ENCODE measurements at regions not wholly inside any gene's neighbourhood (a gene's known extent, or its start where the extent isn't known, plus 50 kb on each side); places are given as distances from the start of the nearest gene placed in this dataset.

DNA sequence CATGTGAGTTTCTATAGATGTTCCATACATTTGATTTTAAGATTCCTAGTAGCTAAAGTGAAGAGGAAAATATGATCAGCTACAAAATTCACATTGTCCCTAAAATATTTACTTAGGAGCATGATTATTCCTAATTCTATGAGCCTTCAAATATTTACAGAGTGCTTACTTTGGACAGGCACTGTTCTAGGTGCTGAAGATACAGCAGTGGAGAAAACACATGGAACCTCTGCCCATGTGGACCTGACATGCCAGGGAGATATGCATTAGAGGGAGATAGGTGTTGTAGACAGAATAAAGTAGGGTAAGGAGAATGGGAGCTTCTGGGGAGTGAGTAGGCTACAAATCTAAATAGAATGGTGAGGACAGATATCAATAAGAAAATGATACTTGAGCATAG, 62.6 kb upstream of the TACR1 start:
- H3K9me3 Mint-ChIP-seq (ENCODE audit: low read depth): peaks cover 28% of the 10 kb centered on the region

GRCh38 chr2:75260946-75261345, 61.6 kb upstream of the TACR1 start:
- peaks cover 28% of the 10 kb centered on the region for H3K9me3 Mint-ChIP-seq (ENCODE audit: low read depth)
- no peak overlapping the region for H3K27ac Mint-ChIP-seq (ENCODE audit: unreplicated experiment)
- TF ChIP-seq CTCF (IDR thresholded peaks at IDR 0.05): no peak
- H3K27me3 Mint-ChIP-seq (ENCODE audit: low read depth): peaks cover 9% of the 10 kb centered on the region
- no peaks in the 10 kb centered on the region for H3K4me1 Mint-ChIP-seq (ENCODE audit: low read depth)
- DNase-seq (ENCODE audit: low spot score): no peak
- H3K36me3 Mint-ChIP-seq (ENCODE audit: low read depth): peaks cover 4% of the 10 kb centered on the region
- H3K4me3 Mint-ChIP-seq (ENCODE audit: unreplicated experiment): no peak overlapping the region

More for the DNA sequence above, 62.6 kb upstream of the TACR1 start:
- Mint-ChIP-seq H3K4me3 (ENCODE audit: unreplicated experiment) (no peak overlapping the region), H3K27ac (ENCODE audit: unreplicated experiment) (no peak overlapping the region), H3K36me3 (ENCODE audit: low read depth) (peaks cover 4% of the 10 kb centered on the region), H3K4me1 (ENCODE audit: low read depth) (no peaks in the 10 kb centered on the region), H3K27me3 (ENCODE audit: low read depth) (peaks cover 9% of the 10 kb centered on the region)
- DNase-seq (ENCODE audit: low spot score): no peak
- TF ChIP-seq CTCF (IDR thresholded peaks at IDR 0.05): no peak

- no peak for TF ChIP-seq CTCF (IDR thresholded peaks at IDR 0.05)
- H3K9me3 Mint-ChIP-seq (ENCODE audit: low read depth): peaks cover 21% of the 10 kb centered on the region
- no peak overlapping the region for H3K4me3 Mint-ChIP-seq (ENCODE audit: unreplicated experiment)
- peaks cover 4% of the 10 kb centered on the region for H3K36me3 Mint-ChIP-seq (ENCODE audit: low read depth)
- no peak overlapping the region for H3K27ac Mint-ChIP-seq (ENCODE audit: unreplicated experiment)
- no peak for DNase-seq (ENCODE audit: low spot score)
- H3K4me1 Mint-ChIP-seq (ENCODE audit: low read depth): no peaks in the 10 kb centered on the region
- H3K27me3 Mint-ChIP-seq (ENCODE audit: low read depth): peaks cover 9% of the 10 kb centered on the region
Measured at GRCh38 chr2:75258620-75259019, 59.3 kb upstream of the TACR1 start.

GRCh38 chr2:75256485-75256884, 57.2 kb upstream of the TACR1 start:
- Mint-ChIP-seq H3K27me3 (ENCODE audit: low read depth) (no peaks in the 10 kb centered on the region), H3K27ac (ENCODE audit: unreplicated experiment) (no peak overlapping the region), H3K9me3 (ENCODE audit: low read depth) (peaks cover 21% of the 10 kb centered on the region), H3K4me1 (ENCODE audit: low read depth) (no peaks in the 10 kb centered on the region), H3K4me3 (ENCODE audit: unreplicated experiment) (no peak overlapping the region), H3K36me3 (ENCODE audit: low read depth) (peaks cover 4% of the 10 kb centered on the region)
- DNase-seq (ENCODE audit: low spot score): no peak
- no peak for TF ChIP-seq CTCF (IDR thresholded peaks at IDR 0.05)

DNA sequence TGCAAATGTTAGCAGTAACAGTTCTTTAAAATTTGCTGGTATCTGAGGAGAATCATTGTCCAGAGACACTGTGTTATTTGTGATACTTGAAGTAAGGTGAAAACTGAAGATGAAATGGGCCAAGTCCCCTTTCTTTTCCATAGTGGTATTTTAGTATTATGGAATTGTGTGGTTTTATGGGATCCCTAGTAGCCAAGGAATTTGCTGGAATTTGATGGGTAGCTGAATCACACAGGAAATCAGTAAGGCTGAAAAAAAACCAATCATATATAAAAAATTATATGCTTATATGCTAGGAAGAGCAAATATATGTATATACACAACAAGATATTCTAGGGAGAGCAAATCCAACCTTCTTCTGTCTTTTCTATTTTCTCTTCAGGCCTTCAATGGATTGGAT, 54.2 kb upstream of the TACR1 start:
- DNase-seq (ENCODE audit: low spot score): no peak
- Mint-ChIP-seq H3K9me3 (ENCODE audit: low read depth) (peaks cover 24% of the 10 kb centered on the region), H3K4me1 (ENCODE audit: low read depth) (no peaks in the 10 kb centered on the region), H3K27ac (ENCODE audit: unreplicated experiment) (no peak overlapping the region), H3K36me3 (ENCODE audit: low read depth) (peaks cover 8% of the 10 kb centered on the region), H3K27me3 (ENCODE audit: low read depth) (no peaks in the 10 kb centered on the region), H3K4me3 (ENCODE audit: unreplicated experiment) (no peak overlapping the region)
- TF ChIP-seq CTCF (IDR thresholded peaks at IDR 0.05): no peak

Measured in chondrocyte (in vitro differentiated cells).